ENCODE measurements at regions not wholly inside any gene's neighbourhood (a gene's known extent, or its start where the extent isn't known, plus 50 kb on each side); places are given as distances from the start of the nearest gene placed in this dataset.

GRCh38 chr10:118508355-118508754, 87.1 kb downstream of the PRLHR start:
- Mint-ChIP-seq H3K4me3 (no peak overlapping the region), H3K27ac (no peak overlapping the region), H3K4me1 (peaks cover 2% of the 10 kb centered on the region), H3K36me3 (ENCODE audit: low read depth) (no peaks in the 10 kb centered on the region), H3K27me3 (peaks cover 20% of the 10 kb centered on the region), H3K9me3 (no peaks in the 10 kb centered on the region)
- POLR2A ChIA-PET = no interaction called here
- no peak for DNase-seq
- CTCF ChIA-PET = no interaction called here

DNA sequence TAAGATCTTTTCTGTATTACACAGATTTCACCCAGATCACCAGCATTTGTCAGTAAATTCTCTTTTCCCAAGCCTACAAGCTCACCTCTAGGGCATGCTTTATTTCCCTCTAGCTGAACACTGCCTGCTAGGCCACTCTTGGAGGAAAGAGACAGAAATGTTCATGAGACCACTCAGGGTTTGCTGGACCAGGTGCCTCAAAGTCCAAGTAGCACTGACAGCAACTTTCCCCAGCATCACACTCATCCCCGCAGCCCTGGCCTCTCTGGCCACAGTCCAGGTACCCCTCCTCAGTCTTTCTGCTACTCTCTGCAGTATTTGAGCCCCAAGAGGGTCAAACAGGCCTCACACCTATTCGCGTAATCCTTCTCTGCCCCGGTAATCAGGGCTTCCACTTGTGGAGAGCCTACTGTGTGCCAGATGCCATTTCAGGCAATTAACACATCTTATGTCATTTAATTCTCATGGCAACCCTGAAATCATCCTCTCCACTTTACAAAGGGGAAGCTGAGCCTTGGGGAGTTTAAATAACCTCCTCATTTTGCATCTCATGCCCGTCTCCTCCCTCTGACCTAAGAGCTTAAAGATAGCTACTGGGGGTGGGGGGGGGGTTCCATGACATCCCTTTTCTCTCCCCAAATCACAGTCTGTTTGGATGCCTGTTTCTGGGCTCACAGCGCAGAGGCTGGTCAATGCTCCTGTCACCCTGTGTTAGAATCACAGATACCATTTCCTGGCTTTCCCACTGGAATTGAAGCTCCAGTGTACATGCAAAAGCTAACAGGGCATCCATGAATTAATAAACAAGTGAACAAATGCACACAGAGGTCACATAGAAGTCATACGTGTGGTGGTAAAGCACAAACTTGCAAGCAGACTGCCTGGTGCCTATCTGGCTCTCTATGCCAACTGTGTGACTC, 88.5 kb downstream of the PRLHR start:
- no peak for DNase-seq
- no peaks in the 10 kb centered on the region for H3K36me3 Mint-ChIP-seq (ENCODE audit: low read depth)
- no peak overlapping the region for H3K4me3 Mint-ChIP-seq
- H3K27me3 Mint-ChIP-seq = peaks cover 16% of the 10 kb centered on the region
- no peaks in the 10 kb centered on the region for H3K9me3 Mint-ChIP-seq
- CTCF ChIA-PET = interaction anchor here (0.7 kb wide), 1 partner anchor 64 kb away, joined by 3 read pairs; no protein-coding TSS in a partner anchor
- no peak overlapping the region for H3K27ac Mint-ChIP-seq
- H3K4me1 Mint-ChIP-seq = peaks cover 2% of the 10 kb centered on the region
- POLR2A ChIA-PET = no interaction called here

GRCh38 chr10:118505363-118505762, 90.1 kb downstream of the PRLHR start:
- no peaks in the 10 kb centered on the region for H3K9me3 Mint-ChIP-seq
- peaks cover 2% of the 10 kb centered on the region for H3K4me1 Mint-ChIP-seq
- H3K4me3 Mint-ChIP-seq = no peak overlapping the region
- no peaks in the 10 kb centered on the region for H3K36me3 Mint-ChIP-seq (ENCODE audit: low read depth)
- peaks cover 13% of the 10 kb centered on the region for H3K27me3 Mint-ChIP-seq
- CTCF ChIA-PET = no interaction called here
- no peak for DNase-seq
- no peak overlapping the region for H3K27ac Mint-ChIP-seq
- POLR2A ChIA-PET = no interaction called here

DNA sequence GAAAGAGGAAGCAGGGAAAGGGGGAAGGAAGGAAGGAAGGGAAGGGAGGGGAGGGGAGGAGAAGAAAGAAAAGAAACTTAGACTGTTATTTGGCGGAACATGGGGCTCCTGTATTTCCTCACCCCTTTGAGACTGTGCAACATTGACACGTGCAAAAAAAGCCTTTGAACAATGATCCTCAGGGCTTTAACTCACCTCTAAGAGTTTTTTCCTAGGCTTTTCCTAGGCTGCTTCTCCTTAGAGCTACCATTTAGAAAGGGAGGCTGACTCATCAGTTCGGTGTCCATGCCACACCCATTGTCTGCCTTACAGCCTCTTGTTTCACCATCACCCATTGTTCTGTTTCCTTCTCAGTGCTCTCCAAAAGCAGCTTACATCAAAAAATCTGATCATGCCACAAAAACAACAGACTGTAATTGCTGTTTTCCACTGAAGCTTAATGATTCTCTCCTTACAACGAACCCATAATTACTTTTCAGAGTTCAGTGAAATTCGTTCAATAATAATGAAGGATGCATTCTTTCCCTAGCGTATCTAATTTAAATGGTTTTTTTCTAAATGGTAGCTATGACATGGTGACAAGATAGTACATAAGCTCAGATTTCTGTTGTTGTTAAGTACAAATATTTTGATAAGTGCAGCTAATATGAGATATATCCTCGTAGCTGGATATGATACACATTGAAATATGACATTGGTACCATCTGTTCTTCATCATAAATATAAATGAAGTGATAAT, 90.8 kb downstream of the PRLHR start:
- Mint-ChIP-seq H3K36me3 (ENCODE audit: low read depth) (no peaks in the 10 kb centered on the region), H3K9me3 (no peaks in the 10 kb centered on the region), H3K4me1 (peaks cover 2% of the 10 kb centered on the region), H3K27ac (no peak overlapping the region), H3K27me3 (peaks cover 11% of the 10 kb centered on the region), H3K4me3 (no peak overlapping the region)
- ChIA-PET POLR2A (no interaction called here), CTCF (no interaction called here)
- no peak for DNase-seq

DNA sequence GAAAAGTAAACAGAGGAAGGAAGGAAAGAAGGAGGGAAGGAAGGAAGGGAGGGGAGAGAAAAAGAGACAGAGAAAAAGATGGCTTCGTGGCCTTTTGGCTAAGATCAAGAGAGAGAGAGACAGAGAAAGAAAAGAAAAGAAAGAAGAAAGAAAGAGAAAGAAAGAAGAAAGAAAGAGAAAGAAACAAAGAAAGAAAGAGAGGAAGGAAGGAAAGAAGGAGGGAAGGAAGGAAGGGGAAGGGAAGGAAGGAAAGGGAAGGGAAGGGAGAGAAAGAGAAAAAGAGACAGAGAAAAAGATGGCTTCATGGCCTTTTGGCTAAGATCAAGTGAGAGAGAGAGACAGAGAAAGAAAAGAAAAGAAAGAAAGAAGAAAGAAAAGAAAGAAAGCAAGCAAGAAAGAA, 91.4 kb downstream of the PRLHR start:
- Mint-ChIP-seq H3K27me3 (peaks cover 13% of the 10 kb centered on the region), H3K9me3 (no peaks in the 10 kb centered on the region), H3K4me1 (peaks cover 2% of the 10 kb centered on the region), H3K27ac (no peak overlapping the region), H3K4me3 (no peak overlapping the region), H3K36me3 (ENCODE audit: low read depth) (no peaks in the 10 kb centered on the region)
- no peak for DNase-seq
- POLR2A ChIA-PET = no interaction called here
- CTCF ChIA-PET = no interaction called here

- H3K27me3 Mint-ChIP-seq = peaks cover 10% of the 10 kb centered on the region
- no peak overlapping the region for H3K27ac Mint-ChIP-seq
- H3K9me3 Mint-ChIP-seq = no peaks in the 10 kb centered on the region
- no peak for DNase-seq
- peaks cover 2% of the 10 kb centered on the region for H3K4me1 Mint-ChIP-seq
- CTCF ChIA-PET = no interaction called here
- H3K4me3 Mint-ChIP-seq = no peak overlapping the region
- POLR2A ChIA-PET = no interaction called here
- no peaks in the 10 kb centered on the region for H3K36me3 Mint-ChIP-seq (ENCODE audit: low read depth)
Observed at GRCh38 chr10:118503192-118503591, 92.3 kb downstream of the PRLHR start.

DNA sequence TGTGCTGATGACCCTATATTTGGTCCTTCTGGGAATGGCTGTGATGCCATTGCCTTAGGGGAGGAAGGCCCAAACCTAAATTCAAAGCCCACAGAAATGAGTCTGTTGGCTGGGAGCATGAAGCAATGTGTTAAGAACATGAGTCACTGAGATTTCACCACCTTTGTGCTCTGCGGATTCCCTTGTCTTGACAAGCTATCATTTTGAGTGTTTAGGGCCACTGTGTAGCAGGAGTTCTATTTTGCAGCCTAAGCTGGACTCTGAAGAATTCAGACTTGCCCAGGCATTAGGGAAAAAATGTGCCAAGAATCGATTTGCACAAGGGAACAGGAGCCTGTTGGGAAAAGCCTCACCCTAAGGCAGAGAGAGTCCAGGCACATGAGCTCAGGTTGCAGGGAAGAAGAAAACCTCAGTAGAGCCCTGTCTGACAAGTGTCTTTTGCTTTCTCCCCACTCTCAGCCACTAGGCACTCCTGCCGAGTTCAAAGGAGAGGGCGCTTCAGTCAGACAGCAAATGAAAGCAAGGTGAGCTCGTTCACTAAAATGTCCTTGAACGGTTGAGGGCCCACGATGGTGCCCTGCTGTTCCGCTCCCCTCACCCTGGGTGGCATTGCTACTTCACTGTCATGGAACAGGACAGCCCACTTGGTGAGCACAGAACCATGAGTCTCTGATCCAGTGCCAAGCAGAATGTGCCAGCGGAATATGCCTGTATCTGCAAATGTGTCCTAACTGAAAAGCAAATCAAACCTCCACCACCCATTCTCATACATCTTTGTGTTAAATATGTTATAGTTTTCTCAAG, 93.6 kb downstream of the PRLHR start:
- no peaks in the 10 kb centered on the region for H3K9me3 Mint-ChIP-seq
- CTCF ChIA-PET = no interaction called here
- no peak for DNase-seq
- no peak overlapping the region for H3K27ac Mint-ChIP-seq
- POLR2A ChIA-PET = no interaction called here
- peaks cover 13% of the 10 kb centered on the region for H3K27me3 Mint-ChIP-seq
- no peaks in the 10 kb centered on the region for H3K36me3 Mint-ChIP-seq (ENCODE audit: low read depth)
- peaks cover 2% of the 10 kb centered on the region for H3K4me1 Mint-ChIP-seq
- no peak overlapping the region for H3K4me3 Mint-ChIP-seq

GRCh38 chr10:118501171-118501570, 94.3 kb downstream of the PRLHR start:
- Mint-ChIP-seq H3K27me3 (peaks cover 13% of the 10 kb centered on the region), H3K4me1 (peaks cover 2% of the 10 kb centered on the region), H3K9me3 (no peaks in the 10 kb centered on the region), H3K27ac (no peak overlapping the region), H3K36me3 (ENCODE audit: low read depth) (no peaks in the 10 kb centered on the region), H3K4me3 (no peak overlapping the region)
- CTCF ChIA-PET = no interaction called here
- POLR2A ChIA-PET = no interaction called here
- no peak for DNase-seq

DNA sequence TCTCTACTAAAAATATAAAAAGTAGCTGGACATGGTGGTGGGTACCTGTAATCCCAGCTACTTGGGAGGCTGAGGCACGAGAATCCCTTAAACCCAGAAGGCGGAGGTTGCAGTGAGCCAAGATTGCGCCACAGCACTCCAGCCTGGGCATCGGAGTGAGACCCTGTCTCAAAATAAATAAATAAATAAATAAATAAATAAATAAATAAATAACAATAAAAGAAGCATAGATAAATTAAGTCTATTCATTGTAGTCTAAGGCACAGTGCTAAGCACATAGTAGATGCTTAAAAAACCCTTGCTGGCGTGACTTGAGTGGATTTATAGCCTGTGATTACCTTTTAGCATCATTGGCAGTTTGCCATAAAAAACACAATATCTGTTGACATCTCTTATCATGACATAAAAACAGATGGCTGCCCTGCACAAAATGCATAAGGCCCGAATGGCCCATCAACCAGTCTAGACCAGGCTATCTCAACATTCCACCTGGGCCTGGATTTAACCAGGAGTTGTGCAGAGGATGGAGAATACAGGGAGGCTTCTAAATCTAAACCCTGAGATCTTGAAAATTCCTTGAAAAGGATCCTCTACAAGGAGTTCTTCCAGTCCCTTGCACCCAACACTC, 94.9 kb downstream of the PRLHR start:
- ChIA-PET CTCF (no interaction called here), POLR2A (no interaction called here)
- Mint-ChIP-seq H3K27ac (no peak overlapping the region), H3K4me3 (no peak overlapping the region), H3K9me3 (no peaks in the 10 kb centered on the region), H3K27me3 (peaks cover 13% of the 10 kb centered on the region), H3K36me3 (ENCODE audit: low read depth) (no peaks in the 10 kb centered on the region), H3K4me1 (peaks cover 2% of the 10 kb centered on the region)
- no peak for DNase-seq

- Mint-ChIP-seq H3K27ac (no peak overlapping the region), H3K36me3 (ENCODE audit: low read depth) (no peaks in the 10 kb centered on the region), H3K4me1 (no peaks in the 10 kb centered on the region), H3K9me3 (no peaks in the 10 kb centered on the region), H3K4me3 (no peak overlapping the region), H3K27me3 (peaks cover 12% of the 10 kb centered on the region)
- no peak for DNase-seq
- ChIA-PET CTCF (no interaction called here), POLR2A (no interaction called here)
Observed at GRCh38 chr10:118499186-118499585, 96.3 kb downstream of the PRLHR start.

- no peaks in the 10 kb centered on the region for H3K36me3 Mint-ChIP-seq (ENCODE audit: low read depth)
- no peaks in the 10 kb centered on the region for H3K9me3 Mint-ChIP-seq
- POLR2A ChIA-PET = no interaction called here
- no peak overlapping the region for H3K27ac Mint-ChIP-seq
- H3K4me1 Mint-ChIP-seq = no peaks in the 10 kb centered on the region
- H3K4me3 Mint-ChIP-seq = no peak overlapping the region
- no peak for DNase-seq
- CTCF ChIA-PET = no interaction called here
- peaks cover 7% of the 10 kb centered on the region for H3K27me3 Mint-ChIP-seq
Observed at GRCh38 chr10:118498623-118499022, 96.8 kb downstream of the PRLHR start.

DNA sequence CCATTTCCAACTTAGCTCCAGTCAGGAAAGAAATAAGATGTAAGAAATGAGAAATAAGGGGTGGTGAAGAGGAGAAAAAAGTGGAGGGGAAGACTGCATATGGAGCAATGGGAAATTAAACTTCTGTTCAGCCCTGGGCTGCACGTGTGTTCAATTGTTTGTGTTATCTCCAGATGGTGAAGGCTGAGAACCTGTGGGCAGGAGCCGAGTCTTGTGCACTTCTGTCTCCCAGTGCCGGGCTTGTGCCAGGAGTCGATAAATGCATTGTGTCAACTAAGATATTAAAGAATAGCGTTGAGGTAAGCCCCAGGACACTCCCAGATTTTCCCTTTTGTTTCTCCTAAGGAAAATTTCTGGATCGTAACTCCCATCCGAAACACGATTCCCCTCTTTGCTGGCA, 98.2 kb downstream of the PRLHR start:
- Mint-ChIP-seq H3K9me3 (no peaks in the 10 kb centered on the region), H3K27me3 (peaks cover 9% of the 10 kb centered on the region), H3K4me3 (no peak overlapping the region), H3K27ac (no peak overlapping the region), H3K36me3 (ENCODE audit: low read depth) (no peaks in the 10 kb centered on the region), H3K4me1 (no peaks in the 10 kb centered on the region)
- ChIA-PET CTCF (no interaction called here), POLR2A (no interaction called here)
- DNase-seq = no peak

DNA sequence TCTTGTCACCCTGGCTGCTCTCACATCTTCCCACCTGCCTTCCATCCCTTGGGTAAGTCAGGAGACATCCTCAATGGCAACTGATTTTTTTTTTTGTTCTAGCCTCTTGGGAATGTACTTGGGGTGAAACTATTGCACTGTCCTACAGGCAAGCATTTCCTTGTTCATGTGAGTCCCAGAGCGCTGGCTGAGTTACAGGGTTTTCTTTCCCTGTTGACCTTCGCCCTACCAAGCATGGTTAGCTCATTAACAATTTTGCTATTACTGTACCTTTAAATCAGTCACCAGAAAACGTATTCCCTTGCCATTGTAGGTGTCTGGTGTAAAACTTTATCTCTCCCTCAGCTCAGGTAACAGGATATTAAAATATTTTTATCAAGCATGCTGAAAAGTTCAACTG, 98.9 kb downstream of the PRLHR start:
- no peak overlapping the region for H3K4me3 Mint-ChIP-seq
- H3K27ac Mint-ChIP-seq = no peak overlapping the region
- H3K9me3 Mint-ChIP-seq = no peaks in the 10 kb centered on the region
- POLR2A ChIA-PET = no interaction called here
- no peaks in the 10 kb centered on the region for H3K4me1 Mint-ChIP-seq
- CTCF ChIA-PET = no interaction called here
- no peak for DNase-seq
- peaks cover 9% of the 10 kb centered on the region for H3K27me3 Mint-ChIP-seq
- no peaks in the 10 kb centered on the region for H3K36me3 Mint-ChIP-seq (ENCODE audit: low read depth)

Data from activated CD4-positive, alpha-beta T cell treated with anti-CD3 and anti-CD28 coated beads, Interleukin-2, amount 10 ng/mL, durations not matched to agents 7 days and 5 days (primary cell).